H9 (cell line): ENCODE measurements at regions not wholly inside any gene's neighbourhood (a gene's known extent, or its start where the extent isn't known, plus 50 kb on each side); places are given as distances from the start of the nearest gene placed in this dataset.

Experiments
- DNase-seq: peaks from one replicate; pipeline ENCODE4 v3.0.0-alpha.2; 2017
- H2AFZ ChIP-seq: one replicate; pipeline ENCODE4 v1.6.1; 2013; ENCODE audit warnings: mild to moderate bottlenecking, low read length, control low read depth, moderate library complexity
- H2AK5ac ChIP-seq: 2 replicates; pipeline ENCODE4 v1.6.1; 2013; ENCODE audit warnings: low read length, control low read depth, mixed read lengths; ENCODE audit not compliant: insufficient read length
- H2BK120ac ChIP-seq: one replicate; pipeline ENCODE4 v1.6.1; 2013; ENCODE audit warnings: low read depth, mild to moderate bottlenecking, low read length, control low read depth, inconsistent platforms; ENCODE audit not compliant: poor library complexity, severe bottlenecking
- H2BK12ac ChIP-seq: 2 replicates; pipeline ENCODE4 v1.6.1; 2013; ENCODE audit warnings: low read length, control low read depth, mixed read lengths, low read depth; ENCODE audit not compliant: insufficient read length
- H2BK15ac ChIP-seq: 2 replicates; pipeline ENCODE4 v1.6.1; 2013; ENCODE audit warnings: low read depth, low read length, control low read depth
- H2BK20ac ChIP-seq: one replicate; pipeline ENCODE4 v1.6.1; 2013; ENCODE audit warnings: low read depth, mild to moderate bottlenecking, low read length, control low read depth, inconsistent platforms; ENCODE audit not compliant: poor library complexity, severe bottlenecking
- H2BK5ac ChIP-seq: 2 replicates; pipeline ENCODE4 v1.6.1; 2013; ENCODE audit warnings: low read length, control low read depth, mixed read lengths; ENCODE audit not compliant: insufficient read length
- H3K14ac ChIP-seq: 2 replicates; pipeline ENCODE4 v1.6.1; 2013; ENCODE audit warnings: low read length, control low read depth; ENCODE audit not compliant: insufficient read depth
- H3K18ac ChIP-seq: 2 replicates; pipeline ENCODE4 v1.6.1; 2013; ENCODE audit warnings: low read depth, mild to moderate bottlenecking, mixed read lengths, low read length, control low read depth; ENCODE audit not compliant: insufficient read length
- H3K23ac ChIP-seq: 2 replicates; pipeline ENCODE4 v1.6.1; 2013; ENCODE audit warnings: low read length, control low read depth, mixed read lengths, low read depth; ENCODE audit not compliant: insufficient read length
- H3K23me2 ChIP-seq: 2 replicates; pipeline ENCODE4 v1.6.1; 2013; ENCODE audit warnings: low read depth, mild to moderate bottlenecking, mixed read lengths, low read length, control low read depth; ENCODE audit not compliant: insufficient read length, poor library complexity, severe bottlenecking
- H3K27ac ChIP-seq: 2 replicates; pipeline ENCODE4 v1.5.1; 2013; ENCODE audit warnings: low read length, control low read depth, mixed read lengths, low read depth; ENCODE audit not compliant: insufficient read length
- H3K27me3 ChIP-seq: 2 replicates; pipeline ENCODE4 v1.6.1; 2013; ENCODE audit warnings: low read length, control low read depth, inconsistent platforms; ENCODE audit not compliant: insufficient read depth
- H3K4ac ChIP-seq: 2 replicates; pipeline ENCODE4 v1.6.1; 2013; ENCODE audit warnings: low read depth, mild to moderate bottlenecking, control low read depth, inconsistent platforms, low read length, moderate library complexity
- H3K4me1 ChIP-seq: 2 replicates; pipeline ENCODE4 v1.6.1; 2013; ENCODE audit warnings: low read length, control low read depth, inconsistent platforms; ENCODE audit not compliant: insufficient read depth
- H3K4me2 ChIP-seq: 2 replicates; pipeline ENCODE4 v1.6.1; 2013; ENCODE audit warnings: low read length, control low read depth, mixed read lengths; ENCODE audit not compliant: insufficient read length, insufficient read depth
- H3K56ac ChIP-seq: 2 replicates; pipeline ENCODE4 v1.6.1; 2013; ENCODE audit warnings: low read depth, mild to moderate bottlenecking, mixed read lengths, low read length, control low read depth; ENCODE audit not compliant: insufficient read length
- H3K79me1 ChIP-seq: 2 replicates; pipeline ENCODE4 v1.6.1; 2013; ENCODE audit warnings: low read depth, mild to moderate bottlenecking, moderate library complexity, low read length, control low read depth, inconsistent platforms; ENCODE audit not compliant: insufficient read depth, poor library complexity, severe bottlenecking
- H3K79me2 ChIP-seq: 2 replicates; pipeline ENCODE4 v1.6.1; 2013; ENCODE audit warnings: low read length, control low read depth, inconsistent platforms; ENCODE audit not compliant: insufficient read depth
- H3K9ac ChIP-seq: 2 replicates; pipeline ENCODE4 v1.6.1; 2013; ENCODE audit warnings: low read length, control low read depth, mixed read lengths; ENCODE audit not compliant: insufficient read length; ENCODE audit errors: extremely low read depth
- H3K9me3 ChIP-seq: one replicate; pipeline ENCODE4 v1.6.1; 2013; ENCODE audit warnings: low read depth, low read length, inconsistent platforms; ENCODE audit not compliant: control insufficient read depth
- H3T11ph ChIP-seq: one replicate; pipeline ENCODE4 v1.6.1; 2013; ENCODE audit warnings: mild to moderate bottlenecking, low read length, control low read depth, inconsistent platforms
- H4K20me1 ChIP-seq: one replicate; pipeline ENCODE4 v1.6.1; 2013; ENCODE audit not compliant: control insufficient read depth, insufficient read length, insufficient read depth
- H4K5ac ChIP-seq: 2 replicates; pipeline ENCODE4 v1.6.1; 2013; ENCODE audit warnings: low read depth, mild to moderate bottlenecking, mixed read lengths, low read length, control low read depth; ENCODE audit not compliant: insufficient read length
- H4K8ac ChIP-seq: replicated peaks from 2 replicates; pipeline ENCODE4 v1.6.1; 2013; ENCODE audit warnings: low read length, control low read depth, mixed read lengths, low read depth; ENCODE audit not compliant: insufficient read length
- H4K91ac ChIP-seq: 2 replicates; pipeline ENCODE4 v1.6.1; 2013; ENCODE audit warnings: low read depth, mild to moderate bottlenecking, moderate library complexity, mixed read lengths, low read length, control low read depth; ENCODE audit not compliant: insufficient read length
- H3K27ac Mint-ChIP-seq, 3 experiments: 2 replicates in 2 of 3; 3 replicates in 1 of 3; pipeline ENCODE4 v1.8.0; 2020 to 2021; ENCODE audit warnings: mixed read lengths in 3 of 3, mild to moderate bottlenecking in 1 of 3, moderate library complexity in 1 of 3
- H3K27me3 Mint-ChIP-seq: 2 replicates; pipeline ENCODE4 v1.8.0; 2021; ENCODE audit warnings: low read depth, mild to moderate bottlenecking, moderate library complexity, mixed read lengths
- H3K36me3 Mint-ChIP-seq, 3 experiments: 2 replicates in 2 of 3; 3 replicates in 1 of 3; pipeline ENCODE4 v1.8.0; 2020 to 2021; ENCODE audit warnings: low read depth in 3 of 3, mixed read lengths in 3 of 3; ENCODE audit not compliant: insufficient read depth in 1 of 3
- H3K4me1 Mint-ChIP-seq, 2 experiments: 2 replicates each; pipeline ENCODE4 v1.8.0; 2020; ENCODE audit warnings: mixed read lengths in 2 of 2
- H3K4me3 Mint-ChIP-seq, 2 experiments: 2 replicates in 1 of 2; 3 replicates in 1 of 2; pipeline ENCODE4 v1.8.0; 2020 to 2021; ENCODE audit warnings: mild to moderate bottlenecking in 2 of 2, mixed read lengths in 2 of 2, moderate library complexity in 1 of 2
- H3K9me3 Mint-ChIP-seq, 2 experiments: 2 replicates in 1 of 2; 3 replicates in 1 of 2; pipeline ENCODE4 v1.8.0; 2020; ENCODE audit warnings: mild to moderate bottlenecking in 2 of 2, mixed read lengths in 2 of 2, moderate library complexity in 1 of 2
- WGBS: extraction: QIAGEN DNeasy Blood & Tissue Kit; methylation state at CpG from one replicate; pipeline ENCODE4 v1.1.7; 2013; ENCODE audit warnings: missing lambda C conversion rate, low lambda C conversion rate, mixed read lengths; ENCODE audit not compliant: insufficient read length; ENCODE audit errors: extremely low coverage; 5-methylcytosine and 5-hydroxymethylcytosine counted together
- TF ChIP-seq, protein P1 (sequence below): fragments of 200-600 bp; sonication (generic); conservative IDR thresholded peaks from 3 replicates; pipeline ENCODE4 v1.8.0; 2021; ENCODE audit warnings: antibody characterized with exemption, mild to moderate bottlenecking

DNA sequence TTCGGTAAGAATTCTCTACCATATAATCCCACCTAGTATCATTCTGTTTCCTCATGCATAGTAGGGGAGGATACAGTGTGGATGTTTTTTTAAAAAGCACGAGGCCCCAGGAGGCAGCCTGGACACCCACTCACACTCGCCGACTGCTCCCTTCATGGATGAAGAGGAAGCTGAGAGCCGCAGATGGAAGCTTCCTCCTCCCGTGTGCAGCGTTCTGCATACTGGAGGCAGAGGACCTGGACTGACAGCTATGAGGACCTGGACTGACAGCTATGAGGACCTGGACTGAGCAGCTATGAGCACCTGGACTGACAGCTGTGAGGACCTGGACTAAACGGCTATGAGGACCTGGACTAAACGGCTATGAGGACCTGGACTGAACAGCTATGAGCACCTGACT, 234.4 kb downstream of the NDUFA10 start:
- no peaks in the 10 kb centered on the region for H3K9me3 ChIP-seq
- no peaks in the 10 kb centered on the region for H3K27me3 ChIP-seq
- Mint-ChIP-seq H3K27ac (no peak overlapping the region), H3K27me3 (peaks cover 10% of the 10 kb centered on the region; the same call in 1 of the 2 replicates), H3K36me3 (peaks cover 0 to 4% (median under 1%) of the 10 kb centered on the region in 3 experiments; a peak in 4 of 7 replicates), H3K4me3 (no peak overlapping the region), H3K9me3 (peaks cover 10 to 12% of the 10 kb centered on the region in 2 experiments), H3K4me1 (peaks cover 0 to 2% of the 10 kb centered on the region in 2 experiments; a peak in 1 of 4 replicates)
- H2BK20ac ChIP-seq: no peak overlapping the region
- H3K23ac ChIP-seq: no peak overlapping the region
- no peak overlapping the region for H3K4me2 ChIP-seq
- no peak overlapping the region for H3K9ac ChIP-seq
- TF ChIP-seq, protein P1, sequence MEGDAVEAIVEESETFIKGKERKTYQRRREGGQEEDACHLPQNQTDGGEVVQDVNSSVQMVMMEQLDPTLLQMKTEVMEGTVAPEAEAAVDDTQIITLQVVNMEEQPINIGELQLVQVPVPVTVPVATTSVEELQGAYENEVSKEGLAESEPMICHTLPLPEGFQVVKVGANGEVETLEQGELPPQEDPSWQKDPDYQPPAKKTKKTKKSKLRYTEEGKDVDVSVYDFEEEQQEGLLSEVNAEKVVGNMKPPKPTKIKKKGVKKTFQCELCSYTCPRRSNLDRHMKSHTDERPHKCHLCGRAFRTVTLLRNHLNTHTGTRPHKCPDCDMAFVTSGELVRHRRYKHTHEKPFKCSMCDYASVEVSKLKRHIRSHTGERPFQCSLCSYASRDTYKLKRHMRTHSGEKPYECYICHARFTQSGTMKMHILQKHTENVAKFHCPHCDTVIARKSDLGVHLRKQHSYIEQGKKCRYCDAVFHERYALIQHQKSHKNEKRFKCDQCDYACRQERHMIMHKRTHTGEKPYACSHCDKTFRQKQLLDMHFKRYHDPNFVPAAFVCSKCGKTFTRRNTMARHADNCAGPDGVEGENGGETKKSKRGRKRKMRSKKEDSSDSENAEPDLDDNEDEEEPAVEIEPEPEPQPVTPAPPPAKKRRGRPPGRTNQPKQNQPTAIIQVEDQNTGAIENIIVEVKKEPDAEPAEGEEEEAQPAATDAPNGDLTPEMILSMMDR: no peak
- no peak overlapping the region for H4K5ac ChIP-seq
- no peak overlapping the region for H3K14ac ChIP-seq
- no CpG with 5 or more reads among the region's 9 CpGs for WGBS
- no peak for DNase-seq
- H2AK5ac ChIP-seq: no peak overlapping the region
- no peak overlapping the region for H3K18ac ChIP-seq
- H4K20me1 ChIP-seq: no peaks in the 10 kb centered on the region
- no peak overlapping the region for H2AFZ ChIP-seq
- no peak overlapping the region for H3K4ac ChIP-seq
- H4K8ac ChIP-seq: no peak overlapping the region
- H2BK120ac ChIP-seq: no peak overlapping the region
- no peak overlapping the region for H2BK12ac ChIP-seq
- H3T11ph ChIP-seq: no peak overlapping the region
- no peak overlapping the region for H2BK5ac ChIP-seq
- no peak overlapping the region for H2BK15ac ChIP-seq
- H3K56ac ChIP-seq: no peak overlapping the region
- H3K27ac ChIP-seq: no peak overlapping the region
- H3K79me1 ChIP-seq: no peaks in the 10 kb centered on the region
- H3K4me1 ChIP-seq: no peaks in the 10 kb centered on the region
- no peak overlapping the region for H4K91ac ChIP-seq
- no peaks in the 10 kb centered on the region for H3K23me2 ChIP-seq
- H3K79me2 ChIP-seq: no peaks in the 10 kb centered on the region
